ENCODE measurements at regions not wholly inside any gene's neighbourhood (a gene's known extent, or its start where the extent isn't known, plus 50 kb on each side); places are given as distances from the start of the nearest gene placed in this dataset.

DNA sequence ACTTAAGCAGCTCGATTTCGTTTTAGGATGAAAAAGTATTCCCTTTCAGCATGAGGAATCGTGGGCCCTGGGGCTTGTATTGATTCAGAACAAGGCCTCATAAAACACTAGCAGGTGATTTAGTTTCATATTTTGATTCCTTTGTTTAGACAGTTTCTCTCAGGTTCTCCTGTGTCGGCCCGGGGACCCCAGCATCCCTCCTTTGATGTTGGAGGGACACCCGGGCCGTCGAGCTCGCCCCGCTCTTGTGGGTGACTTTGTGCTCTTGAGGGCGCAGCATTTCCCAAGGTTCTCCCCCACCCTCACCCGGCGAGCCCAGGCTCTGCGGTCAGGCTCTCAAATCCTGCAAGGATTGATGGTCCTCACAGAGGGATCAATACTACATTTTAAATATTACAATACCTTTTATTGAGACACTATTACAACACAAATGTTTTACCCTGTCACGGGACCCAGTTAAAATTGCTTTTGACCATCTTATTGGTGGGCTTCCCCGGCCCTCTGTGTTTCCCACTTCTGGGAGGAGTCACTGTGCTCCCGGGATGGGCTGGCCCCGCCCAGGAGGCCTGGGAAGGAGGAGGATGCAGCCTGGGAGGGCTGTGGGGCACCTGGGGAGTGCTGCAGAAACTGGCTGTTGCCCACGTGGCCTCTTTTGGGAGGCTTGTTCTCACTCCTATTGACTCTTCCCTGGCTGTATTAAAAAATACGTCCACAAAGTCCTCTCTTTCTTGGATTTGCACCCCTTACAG is 222.6 kb downstream of the INSIG2 start:
- ChIA-PET POLR2A (interaction anchor here (0.7 to 1.9 kb wide), 6 partner anchors 87 to 496 kb away, joined by 3 to 10 read pairs (median 3); partner anchors contain the start of genes CCDC93 and DDX18), CTCF (no interaction called here)
- H3K4me3 ChIP-seq (ENCODE audit: low read length) = peak overlapping the region; percentile 74
- Mint-ChIP-seq H3K4me3 (peak overlapping the region; percentile 95), H3K27ac (peak overlapping the region; percentile 98), H3K27me3 (no peaks in the 10 kb centered on the region), H3K36me3 (ENCODE audit: low read depth) (peaks cover 3% of the 10 kb centered on the region), H3K4me1 (ENCODE audit: low read depth) (peaks cover 24% of the 10 kb centered on the region), H3K9me3 (no peaks in the 10 kb centered on the region)
- ATAC-seq (ENCODE audit: poor library complexity) (no peak), DNase-seq (no peak)
- TF ChIP-seq, protein P1, sequence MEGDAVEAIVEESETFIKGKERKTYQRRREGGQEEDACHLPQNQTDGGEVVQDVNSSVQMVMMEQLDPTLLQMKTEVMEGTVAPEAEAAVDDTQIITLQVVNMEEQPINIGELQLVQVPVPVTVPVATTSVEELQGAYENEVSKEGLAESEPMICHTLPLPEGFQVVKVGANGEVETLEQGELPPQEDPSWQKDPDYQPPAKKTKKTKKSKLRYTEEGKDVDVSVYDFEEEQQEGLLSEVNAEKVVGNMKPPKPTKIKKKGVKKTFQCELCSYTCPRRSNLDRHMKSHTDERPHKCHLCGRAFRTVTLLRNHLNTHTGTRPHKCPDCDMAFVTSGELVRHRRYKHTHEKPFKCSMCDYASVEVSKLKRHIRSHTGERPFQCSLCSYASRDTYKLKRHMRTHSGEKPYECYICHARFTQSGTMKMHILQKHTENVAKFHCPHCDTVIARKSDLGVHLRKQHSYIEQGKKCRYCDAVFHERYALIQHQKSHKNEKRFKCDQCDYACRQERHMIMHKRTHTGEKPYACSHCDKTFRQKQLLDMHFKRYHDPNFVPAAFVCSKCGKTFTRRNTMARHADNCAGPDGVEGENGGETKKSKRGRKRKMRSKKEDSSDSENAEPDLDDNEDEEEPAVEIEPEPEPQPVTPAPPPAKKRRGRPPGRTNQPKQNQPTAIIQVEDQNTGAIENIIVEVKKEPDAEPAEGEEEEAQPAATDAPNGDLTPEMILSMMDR (IDR thresholded peaks at IDR 0.05) = no peak
- H3K36me3 ChIP-seq (ENCODE audit: insufficient read depth, low read length) = no peaks in the 10 kb centered on the region
- H3K4me1 ChIP-seq (ENCODE audit: insufficient read depth, low read length) = peaks cover 19% of the 10 kb centered on the region
- H3K9me3 ChIP-seq (ENCODE audit: control insufficient read depth in 1 of 2, insufficient read depth in 1 of 2, low read length in 2 of 2) = no peaks in the 10 kb centered on the region
- H3K27ac ChIP-seq (ENCODE audit: low read depth in 1 of 2, low read length in 2 of 2) = peak overlapping the region; percentile 70 to 93
- H3K27me3 ChIP-seq (ENCODE audit: control insufficient read depth in 1 of 2, insufficient read depth in 2 of 2, low read length in 2 of 2) = no peaks in the 10 kb centered on the region
- intact Hi-C loops (cut with DNase I, micrococcal nuclease) = loop anchor here in 1 of 2 experiments (5.0 to 10.0 kb wide), 4 partner anchors 84 to 296 kb away; partner anchors contain the start of genes CCDC93 and INSIG2

DNA sequence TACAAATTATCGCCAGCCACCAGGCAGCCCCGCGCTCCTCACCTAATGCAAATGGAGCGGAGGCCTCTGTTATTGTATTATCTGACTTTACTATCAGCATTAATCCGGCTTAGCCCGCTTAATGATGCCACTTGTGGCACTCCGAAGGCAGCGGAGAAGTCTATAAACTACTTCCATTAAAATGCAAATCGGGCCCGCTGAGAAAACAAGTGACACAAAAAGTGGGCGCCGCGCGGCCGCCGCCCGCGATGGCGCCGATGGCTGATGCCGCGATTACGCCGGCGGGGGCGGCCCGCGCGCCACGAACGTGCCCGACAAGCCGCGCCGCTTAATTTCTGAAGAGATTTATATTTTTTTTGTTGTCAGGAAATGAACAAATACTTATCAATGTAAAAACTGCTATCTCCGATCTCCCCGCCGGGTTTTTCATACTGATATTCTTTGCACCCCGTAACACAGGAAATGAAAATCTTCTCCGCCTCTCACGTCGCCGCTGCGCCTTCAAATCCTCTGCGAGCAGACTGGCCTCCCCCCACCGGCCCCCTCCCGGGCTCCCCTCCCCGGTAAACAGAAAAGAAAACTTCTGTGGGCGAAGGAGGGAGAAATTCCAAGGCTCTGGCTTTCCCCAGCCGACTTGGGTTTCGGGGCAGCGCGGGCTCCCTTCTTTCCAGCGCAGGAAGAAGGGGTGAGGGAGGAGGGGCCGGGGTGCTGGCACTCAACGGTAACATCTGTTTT is 221.8 kb downstream of the INSIG2 start:
- Histone ChIP-seq H3K36me3 (ENCODE audit: insufficient read depth, low read length) (no peaks in the 10 kb centered on the region), H3K4me3 (ENCODE audit: low read length) (peak overlapping the region; percentile 74), H3K27me3 (ENCODE audit: control insufficient read depth in 1 of 2, insufficient read depth in 2 of 2, low read length in 2 of 2) (no peaks in the 10 kb centered on the region), H3K27ac (ENCODE audit: low read depth in 1 of 2, low read length in 2 of 2) (peak overlapping the region; percentile 70 to 93), H3K4me1 (ENCODE audit: insufficient read depth, low read length) (peaks cover 19% of the 10 kb centered on the region), H3K9me3 (ENCODE audit: control insufficient read depth in 1 of 2, insufficient read depth in 1 of 2, low read length in 2 of 2) (no peaks in the 10 kb centered on the region)
- ChIA-PET CTCF (no interaction called here), POLR2A (interaction anchor here (0.7 to 1.9 kb wide), 7 partner anchors 86 to 496 kb away, joined by 3 to 10 read pairs (median 3); partner anchors contain the start of genes CCDC93 and DDX18)
- Mint-ChIP-seq H3K4me1 (ENCODE audit: low read depth) (peaks cover 24% of the 10 kb centered on the region), H3K9me3 (no peaks in the 10 kb centered on the region), H3K4me3 (peak overlapping the region; percentile 95), H3K27ac (peak overlapping the region; percentile 98), H3K27me3 (no peaks in the 10 kb centered on the region), H3K36me3 (ENCODE audit: low read depth) (peaks cover 3% of the 10 kb centered on the region)
- intact Hi-C loops (cut with DNase I, micrococcal nuclease) = loop anchor here in 1 of 2 experiments (5.0 to 10.0 kb wide), 7 partner anchors 83 to 1057 kb away; partner anchors contain the start of genes C2orf76, CCDC93, DBI and INSIG2
- peak; percentile 83 for ATAC-seq (ENCODE audit: poor library complexity)
- peak; percentile 43 to 83 (median 58) for DNase-seq
- TF ChIP-seq, protein P1 (IDR thresholded peaks at IDR 0.05) = no peak

DNA sequence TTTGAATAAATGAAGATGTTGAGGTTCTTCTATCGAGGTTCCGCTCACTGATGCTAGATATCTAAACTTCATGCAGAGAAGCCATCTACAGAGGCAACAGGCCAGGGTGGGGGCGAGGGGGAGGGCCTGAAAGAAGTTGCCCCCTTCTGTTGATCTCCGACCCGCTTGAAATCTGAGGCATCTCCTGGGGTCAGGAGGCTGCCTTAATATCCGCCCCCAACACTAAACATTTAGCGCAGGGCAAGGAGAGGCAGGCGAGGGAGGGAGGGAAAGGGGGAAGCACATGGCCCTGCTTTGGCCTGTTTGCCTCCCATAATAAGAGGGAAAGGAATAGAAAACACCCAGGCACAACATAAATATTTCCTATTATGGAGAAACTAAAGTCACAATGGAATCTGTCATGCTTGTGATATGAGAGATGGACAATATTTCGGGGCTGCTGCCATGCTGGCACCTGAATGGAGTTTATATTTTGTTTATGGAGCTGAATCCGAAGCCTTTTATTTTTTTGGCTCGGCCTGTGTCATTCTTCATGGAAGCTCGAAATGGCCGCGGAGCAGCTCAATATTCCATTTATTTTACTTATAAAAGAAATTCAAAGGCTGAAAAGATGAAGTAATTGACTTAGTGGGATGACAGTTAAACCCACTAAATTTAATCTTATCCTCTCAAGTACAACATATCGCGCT is 221.1 kb downstream of the INSIG2 start:
- H3K36me3 ChIP-seq (ENCODE audit: insufficient read depth, low read length) = no peaks in the 10 kb centered on the region
- Mint-ChIP-seq H3K36me3 (ENCODE audit: low read depth) (peaks cover 3% of the 10 kb centered on the region), H3K4me3 (peak overlapping the region; percentile 95), H3K27ac (peak overlapping the region; percentile 98), H3K27me3 (no peaks in the 10 kb centered on the region), H3K4me1 (ENCODE audit: low read depth) (peaks cover 24% of the 10 kb centered on the region), H3K9me3 (no peaks in the 10 kb centered on the region)
- TF ChIP-seq, protein P1 (IDR thresholded peaks at IDR 0.05) = no peak
- intact Hi-C loops (cut with DNase I, micrococcal nuclease) = loop anchor here in 1 of 2 experiments (5.0 to 10.0 kb wide), 3 partner anchors 492 to 1058 kb away; partner anchors contain the start of genes C2orf76 and DBI
- ChIA-PET CTCF (no interaction called here), POLR2A (interaction anchor here (1.1 to 1.9 kb wide), 2 partner anchors 123 to 306 kb away, joined by 5 to 10 read pairs; no protein-coding TSS in a partner anchor)
- H3K9me3 ChIP-seq (ENCODE audit: control insufficient read depth in 1 of 2, insufficient read depth in 1 of 2, low read length in 2 of 2) = no peaks in the 10 kb centered on the region
- H3K4me3 ChIP-seq (ENCODE audit: low read length) = peak overlapping the region; percentile 74
- H3K27ac ChIP-seq (ENCODE audit: low read depth in 1 of 2, low read length in 2 of 2) = peak overlapping the region; percentile 70 to 93
- peaks cover 19% of the 10 kb centered on the region for H3K4me1 ChIP-seq (ENCODE audit: insufficient read depth, low read length)
- no peak for ATAC-seq (ENCODE audit: poor library complexity)
- no peaks in the 10 kb centered on the region for H3K27me3 ChIP-seq (ENCODE audit: control insufficient read depth in 1 of 2, insufficient read depth in 2 of 2, low read length in 2 of 2)
- DNase-seq = no peak
